SW 1271 (cell line): ENCODE measurements at regions not wholly inside any gene's neighbourhood (a gene's known extent, or its start where the extent isn't known, plus 50 kb on each side); places are given as distances from the start of the nearest gene placed in this dataset.

ENCODE experiments used
- DNase-seq, 2 experiments: peaks; one replicate each; lab custom pipeline; 2025; lab: John Stamatoyannopoulos, UW

GRCh38 chr4:82031376-82031927 is 342.3 kb downstream of the HNRNPD start:
- no peak for DNase-seq

- no peak for DNase-seq
Observed at GRCh38 chr4:82017680-82018079, 356.1 kb downstream of the HNRNPD start.

- DNase-seq: no peak
Observed at GRCh38 chr4:82005158-82005557, 368.6 kb downstream of the HNRNPD start.

- DNase-seq: no peak
Observed at GRCh38 chr4:81997313-81997712, 376.5 kb downstream of the HNRNPD start.

- DNase-seq: no peak
Observed at GRCh38 chr4:81990898-81991297, 382.9 kb downstream of the HNRNPD start.

- DNase-seq: no peak
Observed at GRCh38 chr4:81990211-81990610, 383.6 kb downstream of the HNRNPD start.

- no peak for DNase-seq
Observed at GRCh38 chr4:81989202-81989601, 384.6 kb downstream of the HNRNPD start.

- no peak for DNase-seq
Observed at GRCh38 chr4:81988178-81988577, 385.6 kb downstream of the HNRNPD start.

GRCh38 chr4:81984746-81985145 is 389.0 kb downstream of the HNRNPD start:
- DNase-seq: no peak

- no peak for DNase-seq
Observed at GRCh38 chr4:81982846-81983540, 390.8 kb downstream of the HNRNPD start.

- DNase-seq: no peak
Observed at GRCh38 chr4:81981218-81981617, 392.6 kb downstream of the HNRNPD start.

- no peak for DNase-seq
Observed at GRCh38 chr4:81974523-81974922, 399.3 kb downstream of the HNRNPD start.

- DNase-seq: no peak
Observed at GRCh38 chr4:81971637-81972381, 402.0 kb downstream of the HNRNPD start.

- no peak for DNase-seq
Observed at GRCh38 chr4:81971061-81971460, 402.7 kb downstream of the HNRNPD start.

- no peak for DNase-seq
Observed at GRCh38 chr4:81970454-81970853, 403.3 kb downstream of the HNRNPD start.

- no peak for DNase-seq
Observed at GRCh38 chr4:81966676-81967075, 407.1 kb downstream of the HNRNPD start.

GRCh38 chr4:81965911-81966310 is 407.9 kb downstream of the HNRNPD start:
- DNase-seq: no peak

GRCh38 chr4:81965454-81965853 is 408.3 kb downstream of the HNRNPD start:
- no peak for DNase-seq

- no peak for DNase-seq
Observed at GRCh38 chr4:81963763-81964020, 410.1 kb downstream of the HNRNPD start.

- no peak for DNase-seq
Observed at GRCh38 chr4:81963015-81963762, 410.6 kb downstream of the HNRNPD start.

GRCh38 chr4:81960961-81961360 is 412.8 kb downstream of the HNRNPD start:
- no peak for DNase-seq

- DNase-seq: no peak
Observed at GRCh38 chr4:81954271-81954670, 419.5 kb downstream of the HNRNPD start.

- DNase-seq: no peak
Observed at GRCh38 chr4:81951891-81952455, 421.8 kb downstream of the HNRNPD start.
